ENCODE measurements at regions not wholly inside any gene's neighbourhood (a gene's known extent, or its start where the extent isn't known, plus 50 kb on each side); places are given as distances from the start of the nearest gene placed in this dataset.

- Histone ChIP-seq H2AFZ (ENCODE audit: low read length) (no peak overlapping the region), H3K27ac (ENCODE audit: low read depth, low read length, poor library complexity, severe bottlenecking) (no peak overlapping the region), H3K79me2 (ENCODE audit: insufficient read depth, low read depth, low read length) (no peaks in the 10 kb centered on the region), H4K20me1 (ENCODE audit: insufficient read depth, low read length) (no peaks in the 10 kb centered on the region), H3K9me2 (ENCODE audit: insufficient read depth, low read length) (no peaks in the 10 kb centered on the region), H3K4me2 (ENCODE audit: low read length) (no peak overlapping the region), H3K4me3 (ENCODE audit: low read depth, low read length, poor library complexity, severe bottlenecking) (no peak overlapping the region), H3K4me1 (ENCODE audit: insufficient read depth, low read length, poor library complexity, severe bottlenecking) (no peaks in the 10 kb centered on the region), H3K36me3 (ENCODE audit: insufficient read depth, low read length) (no peaks in the 10 kb centered on the region), H3K9me3 (ENCODE audit: low read length) (no peaks in the 10 kb centered on the region)
- TF ChIP-seq CTCF (conservative IDR thresholded peaks at IDR 0.05; ENCODE audit: low read length) (no peak), EZH2phosphoT487 (IDR thresholded peaks at IDR 0.05; ENCODE audit: borderline replicate concordance, low read depth, low read length) (no peak)
- ChIA-PET POLR2A (no interaction called here), CTCF (ENCODE audit: unreplicated experiment) (no interaction called here)
- BruUV-seq (replicated peaks): no TSS peak
- no peak for DNase-seq (ENCODE audit: low spot score)
- intact Hi-C loops (cut with micrococcal nuclease; ENCODE audit: unreplicated experiment): no loop called here
Measured at GRCh38 chr1:191327868-191328267, 830.4 kb upstream of the RGS18 start.

- intact Hi-C loops (cut with micrococcal nuclease; ENCODE audit: unreplicated experiment): no loop called here
- DNase-seq (ENCODE audit: low spot score): no peak
- Histone ChIP-seq H3K4me3 (ENCODE audit: low read depth, low read length, poor library complexity, severe bottlenecking) (no peak overlapping the region), H3K9me2 (ENCODE audit: insufficient read depth, low read length) (no peaks in the 10 kb centered on the region), H3K36me3 (ENCODE audit: insufficient read depth, low read length) (no peaks in the 10 kb centered on the region), H3K79me2 (ENCODE audit: insufficient read depth, low read depth, low read length) (no peaks in the 10 kb centered on the region), H4K20me1 (ENCODE audit: insufficient read depth, low read length) (no peaks in the 10 kb centered on the region), H3K9me3 (ENCODE audit: low read length) (no peaks in the 10 kb centered on the region), H3K27ac (ENCODE audit: low read depth, low read length, poor library complexity, severe bottlenecking) (no peak overlapping the region), H3K4me2 (ENCODE audit: low read length) (no peak overlapping the region), H3K4me1 (ENCODE audit: insufficient read depth, low read length, poor library complexity, severe bottlenecking) (no peaks in the 10 kb centered on the region), H2AFZ (ENCODE audit: low read length) (no peak overlapping the region)
- no TSS peak for BruUV-seq (replicated peaks)
- ChIA-PET POLR2A (interaction anchor here (0.6 kb wide), 3 partner anchors 113 to 1399 kb away, joined by 3 to 4 read pairs (median 3); no protein-coding TSS in a partner anchor), CTCF (ENCODE audit: unreplicated experiment) (no interaction called here)
- TF ChIP-seq EZH2phosphoT487 (IDR thresholded peaks at IDR 0.05; ENCODE audit: borderline replicate concordance, low read depth, low read length) (no peak), CTCF (conservative IDR thresholded peaks at IDR 0.05; ENCODE audit: low read length) (no peak)
Measured at GRCh38 chr1:191343816-191344215, 814.4 kb upstream of the RGS18 start.

GRCh38 chr1:191346381-191346780 is 811.9 kb upstream of the RGS18 start:
- Histone ChIP-seq H3K79me2 (ENCODE audit: insufficient read depth, low read depth, low read length) (no peaks in the 10 kb centered on the region), H2AFZ (ENCODE audit: low read length) (no peak overlapping the region), H3K27ac (ENCODE audit: low read depth, low read length, poor library complexity, severe bottlenecking) (no peak overlapping the region), H3K4me3 (ENCODE audit: low read depth, low read length, poor library complexity, severe bottlenecking) (no peak overlapping the region), H3K36me3 (ENCODE audit: insufficient read depth, low read length) (no peaks in the 10 kb centered on the region), H3K4me2 (ENCODE audit: low read length) (no peak overlapping the region), H3K9me2 (ENCODE audit: insufficient read depth, low read length) (no peaks in the 10 kb centered on the region), H4K20me1 (ENCODE audit: insufficient read depth, low read length) (no peaks in the 10 kb centered on the region), H3K4me1 (ENCODE audit: insufficient read depth, low read length, poor library complexity, severe bottlenecking) (no peaks in the 10 kb centered on the region), H3K9me3 (ENCODE audit: low read length) (no peaks in the 10 kb centered on the region)
- BruUV-seq (replicated peaks): no TSS peak
- intact Hi-C loops (cut with micrococcal nuclease; ENCODE audit: unreplicated experiment): no loop called here
- POLR2A ChIA-PET: interaction anchor here (0.6 kb wide), 1 partner anchor 1453 kb away, joined by 5 read pairs; no protein-coding TSS in a partner anchor
- CTCF ChIA-PET (ENCODE audit: unreplicated experiment): no interaction called here
- no peak for DNase-seq (ENCODE audit: low spot score)
- TF ChIP-seq EZH2phosphoT487 (IDR thresholded peaks at IDR 0.05; ENCODE audit: borderline replicate concordance, low read depth, low read length) (no peak), CTCF (conservative IDR thresholded peaks at IDR 0.05; ENCODE audit: low read length) (no peak)

Measured in OCI-LY7 (cell line).